B cell (primary cell): ENCODE measurements at regions not wholly inside any gene's neighbourhood (a gene's known extent, or its start where the extent isn't known, plus 50 kb on each side); places are given as distances from the start of the nearest gene placed in this dataset.

ENCODE experiments used
- ATAC-seq: fragments of 200-7000 bp; cut with Tn5 transposase; one replicate; pipeline ENCODE4 v1.10.0; 2021; ENCODE audit warnings: low read depth, mild to moderate bottlenecking, moderate number of reproducible peaks, moderate library complexity
- CTCF ChIA-PET: fragments of 350-600 bp; sonication (Branson Sonifier 250); formaldehyde crosslinking; loops from one replicate; lab custom pipeline; 2021; ENCODE audit warnings: antibody characterized with exemption, inconsistent platforms; lab: Charles Lee
- POLR2A ChIA-PET: fragments of 350-600 bp; sonication (Branson Sonifier 250); formaldehyde crosslinking; loops from one replicate; lab custom pipeline; 2021; ENCODE audit warnings: antibody characterized with exemption; lab: Charles Lee
- DNase-seq: peaks from one replicate; pipeline ENCODE4 v3.0.0; 2013
- H2AFZ ChIP-seq: 2 replicates; pipeline ENCODE4 v1.6.1; 2012; ENCODE audit warnings: mild to moderate bottlenecking, low read depth, low read length; ENCODE audit not compliant: insufficient read depth, poor library complexity, severe bottlenecking
- H3K27ac ChIP-seq, 2 donors: 1 replicate in 1 of 2; 2 replicates in 1 of 2; pipeline ENCODE4 v1.5.1; 2012 to 2013; ENCODE audit warnings: low read length in 2 of 2, mild to moderate bottlenecking in 2 of 2, moderate library complexity in 1 of 2
- H3K27me3 ChIP-seq, 4 experiments: fragments of 200-600 bp in 1 of 4; sonication (generic) in 1 of 4; replicated peaks in 1 of 4; 1 replicate in 2 of 4; 2 replicates in 2 of 4; pipeline versions ENCODE4 v1.6.1 to v1.7.0; 2013 to 2016; ENCODE audit warnings: low read length in 3 of 4, mild to moderate bottlenecking in 2 of 4, mixed read lengths in 1 of 4, moderate library complexity in 1 of 4; ENCODE audit not compliant: insufficient read depth in 4 of 4, control insufficient read depth in 3 of 4; ENCODE audit errors: control extremely low read depth in 1 of 4
- H3K36me3 ChIP-seq, 2 experiments: replicated peaks in 1 of 2; 1 replicate in 1 of 2; 2 replicates in 1 of 2; pipeline versions ENCODE4 v1.6.1 to v1.7.1; 2013; ENCODE audit warnings: low read length in 1 of 2; ENCODE audit not compliant: insufficient read depth in 2 of 2, control insufficient read depth in 1 of 2; ENCODE audit errors: control extremely low read depth in 1 of 2, extremely low read depth in 1 of 2
- H3K4me1 ChIP-seq, 2 donors: fragments of 200-600 bp in 1 of 2; sonication (generic) in 1 of 2; 1 replicate in 1 of 2; 2 replicates in 1 of 2; pipeline versions ENCODE4 v1.5.1 to v1.6.1; 2013 to 2017; ENCODE audit warnings: low read length in 2 of 2; ENCODE audit not compliant: control insufficient read depth in 2 of 2, insufficient read depth in 2 of 2
- H3K4me2 ChIP-seq: replicated peaks from 2 replicates; pipeline ENCODE3; 2012; ENCODE audit warnings: mild to moderate bottlenecking, low read depth, low read length; ENCODE audit not compliant: poor library complexity, severe bottlenecking
- H3K4me3 ChIP-seq, 5 experiments: fragments of 200-600 bp in 1 of 5; sonication (generic) in 1 of 5; 1 replicate in 3 of 5; 2 replicates in 2 of 5; pipeline versions ENCODE4 v1.5.1 to v1.7.0; 2011 to 2016; ENCODE audit warnings: low read length in 4 of 5, mild to moderate bottlenecking in 4 of 5, low read depth in 2 of 5, control low read depth in 1 of 5, moderate library complexity in 1 of 5; ENCODE audit not compliant: insufficient read depth in 1 of 5; ENCODE audit errors: control extremely low read depth in 1 of 5, extremely low read depth in 1 of 5
- H3K79me2 ChIP-seq: fragments of 200-600 bp; sonication (generic); one replicate; pipeline ENCODE4 v1.6.0; 2016; ENCODE audit warnings: low read length; ENCODE audit not compliant: control insufficient read depth, insufficient read depth
- H3K9ac ChIP-seq: fragments of 200-600 bp; sonication (generic); 2 replicates; pipeline ENCODE4 v1.6.1; 2017; ENCODE audit warnings: mild to moderate bottlenecking, low read length, moderate library complexity
- H3K9me3 ChIP-seq, 3 donors: one replicate each; pipeline versions ENCODE4 v1.6.1 to v1.7.1; 2013; ENCODE audit warnings: low read length in 2 of 3; ENCODE audit not compliant: control insufficient read depth in 2 of 3, insufficient read depth in 1 of 3; ENCODE audit errors: control extremely low read depth in 1 of 3
- H4K20me1 ChIP-seq: 2 replicates; pipeline ENCODE4 v1.6.0; 2012; ENCODE audit warnings: mild to moderate bottlenecking, low read length; ENCODE audit not compliant: insufficient read depth, control insufficient read depth, poor library complexity, severe bottlenecking
- H3K27ac Mint-ChIP-seq: one replicate; pipeline ENCODE4 v1.8.0; 2021; ENCODE audit warnings: mixed read lengths
- H3K27me3 Mint-ChIP-seq: one replicate; pipeline ENCODE4 v1.8.0; 2021; ENCODE audit warnings: mixed read lengths
- H3K4me1 Mint-ChIP-seq: one replicate; pipeline ENCODE4 v1.8.0; 2021; ENCODE audit warnings: mixed read lengths
- H3K4me3 Mint-ChIP-seq: one replicate; pipeline ENCODE4 v1.8.0; 2021; ENCODE audit warnings: mixed read lengths
- H3K9me3 Mint-ChIP-seq: one replicate; pipeline ENCODE4 v1.8.0; 2022; ENCODE audit warnings: mixed read lengths; ENCODE audit not compliant: insufficient read depth
- CTCF ChIP-seq: fragments of 200-600 bp; IDR thresholded peaks from one replicate; pipeline ENCODE4 v1.8.0; 2022; ENCODE audit warnings: antibody characterized with exemption, mild to moderate bottlenecking
- EZH2 ChIP-seq: IDR thresholded peaks from 2 replicates; pipeline ENCODE4 v1.6.1; 2012; ENCODE audit warnings: borderline replicate concordance, low read depth, mild to moderate bottlenecking, moderate library complexity, low read length; ENCODE audit not compliant: insufficient read depth, poor library complexity, severe bottlenecking
- WGBS: methylation state at CpG from one replicate; pipeline ENCODE4 v1.1.5; 2013; ENCODE audit warnings: missing lambda C conversion rate; ENCODE audit not compliant: insufficient coverage; 5-methylcytosine and 5-hydroxymethylcytosine counted together
- intact Hi-C: fragments of 100-400 bp; cut with micrococcal nuclease; formaldehyde crosslinking; loops from one replicate; pipeline ENCODE4 v1.10.0; 2022

GRCh38 chr3:159672728-159673688, 315.6 kb upstream of the IL12A start:
- H3K27me3 Mint-ChIP-seq = peaks cover under 1% of the 10 kb centered on the region
- CTCF ChIA-PET = no interaction called here
- POLR2A ChIA-PET = no interaction called here

More at GRCh38 chr3:159672728-159673688, 315.6 kb upstream of the IL12A start:
- Histone ChIP-seq H3K4me1 (no peaks in the 10 kb centered on the region), H3K27me3 (peaks cover 0 to 2% (median 0%) of the 10 kb centered on the region in 4 experiments), H4K20me1 (no peaks in the 10 kb centered on the region), H3K9me3 (no peaks in the 10 kb centered on the region), H3K27ac (no peak overlapping the region), H3K4me2 (no peak overlapping the region), H3K4me3 (no peak overlapping the region), H3K9ac (no peak overlapping the region), H2AFZ (no peak overlapping the region), H3K79me2 (no peaks in the 10 kb centered on the region), H3K36me3 (no peaks in the 10 kb centered on the region)
- intact Hi-C loops = no loop called here
- Mint-ChIP-seq H3K27ac (no peak overlapping the region), H3K4me1 (no peaks in the 10 kb centered on the region), H3K9me3 (no peaks in the 10 kb centered on the region), H3K4me3 (no peak overlapping the region)
- no peak for DNase-seq
- no CpG with 5 or more reads among the region's 5 CpGs for WGBS
- no peak for ATAC-seq
- TF ChIP-seq CTCF = no peak
- no peak for TF ChIP-seq EZH2
